ENCODE measurements at regions not wholly inside any gene's neighbourhood (a gene's known extent, or its start where the extent isn't known, plus 50 kb on each side); places are given as distances from the start of the nearest gene placed in this dataset.

DNA sequence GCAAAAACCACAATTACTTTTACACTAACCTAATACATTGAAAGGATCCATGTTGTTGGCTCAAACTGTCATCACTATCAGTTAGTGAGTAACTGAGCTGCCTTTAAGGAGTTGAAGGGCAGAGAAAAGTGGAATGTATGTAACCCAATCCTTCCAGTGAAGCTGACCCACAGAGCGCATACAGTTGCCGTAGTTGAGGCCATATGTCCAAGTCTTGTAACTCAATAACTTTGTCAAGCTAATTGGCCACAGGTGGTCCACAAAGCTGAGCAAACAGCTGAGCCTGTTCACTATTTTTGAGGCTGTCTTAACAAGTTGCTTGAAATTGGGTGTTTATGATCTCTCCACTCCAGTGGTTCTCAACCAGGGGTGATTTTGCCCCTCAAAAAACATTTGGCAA, 169.0 kb upstream of the SLC24A5 start:
- no peak for DNase-seq
- peaks cover 0 to 7% (median 0%) of the 10 kb centered on the region in 3 donors for H3K9me3 Mint-ChIP-seq
- POLR2A ChIA-PET = no interaction called here
- peaks cover 2 to 4% of the 10 kb centered on the region in 2 donors for H3K27me3 Mint-ChIP-seq
- H3K36me3 Mint-ChIP-seq = no peaks in the 10 kb centered on the region
- no peak overlapping the region for H3K27ac Mint-ChIP-seq
- Histone ChIP-seq H3K4me3 (ENCODE audit: control insufficient read depth in 1 of 2, extremely low read depth in 1 of 2, low read length in 1 of 2) (no peak overlapping the region), H3K27me3 (replicated peaks in 1 of 2; ENCODE audit: control insufficient read depth in 2 of 2, extremely low read depth in 1 of 2, insufficient read depth in 2 of 2, low read length in 1 of 2) (no peaks in the 10 kb centered on the region), H3K36me3 (ENCODE audit: control insufficient read depth in 2 of 2, extremely low read depth in 1 of 2, insufficient read depth in 1 of 2, low read length in 1 of 2) (no peaks in the 10 kb centered on the region), H3K9me3 (no peaks in the 10 kb centered on the region), H3K4me1 (ENCODE audit: control insufficient read depth in 1 of 2, extremely low read depth in 1 of 2, insufficient read depth in 2 of 2, low read length in 2 of 2) (no peaks in the 10 kb centered on the region), H3K27ac (ENCODE audit: low read length) (no peak overlapping the region)
- H3K4me1 Mint-ChIP-seq = no peaks in the 10 kb centered on the region
- CTCF ChIA-PET = no interaction called here
- no peak for ATAC-seq (replicated peaks in 1 of 4)
- WGBS (ENCODE audit: insufficient coverage) = 100% methylated on average over 2 of the region's 2 CpGs
- no peak overlapping the region for H3K4me3 Mint-ChIP-seq

DNA sequence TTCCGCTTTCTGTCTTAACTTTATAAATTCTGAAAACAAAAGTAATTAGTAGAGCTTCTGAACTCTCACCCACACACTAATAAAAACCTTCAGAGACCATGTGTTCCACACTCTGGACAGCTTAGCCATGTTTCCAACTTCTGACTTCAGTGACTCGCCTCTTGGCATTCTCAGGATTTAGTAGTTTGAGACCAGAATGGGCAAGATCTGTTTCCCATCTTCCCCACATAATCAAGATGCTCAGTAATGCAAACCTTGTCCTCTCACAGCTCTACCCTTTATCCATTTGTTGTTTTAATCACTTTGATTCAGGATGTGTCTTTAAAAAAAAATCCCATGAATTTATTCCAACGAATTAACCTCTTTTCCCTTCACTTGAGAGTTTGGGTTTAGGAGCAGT, 166.6 kb upstream of the SLC24A5 start:
- no CpG with 5 or more reads among the region's 3 CpGs for WGBS (ENCODE audit: insufficient coverage)
- H3K9me3 ChIP-seq = no peaks in the 10 kb centered on the region
- Mint-ChIP-seq H3K36me3 (no peaks in the 10 kb centered on the region), H3K27me3 (peaks cover 0 to 4% of the 10 kb centered on the region in 2 donors), H3K4me3 (no peak overlapping the region), H3K27ac (no peak overlapping the region), H3K4me1 (no peaks in the 10 kb centered on the region), H3K9me3 (peaks cover 0 to 5% (median 0%) of the 10 kb centered on the region in 3 donors)
- ChIA-PET CTCF (no interaction called here), POLR2A (no interaction called here)
- DNase-seq (no peak), ATAC-seq (replicated peaks in 1 of 4) (no peak)
- H3K4me3 ChIP-seq (ENCODE audit: control insufficient read depth in 1 of 2, extremely low read depth in 1 of 2, low read length in 1 of 2) = no peak overlapping the region
- no peaks in the 10 kb centered on the region for H3K4me1 ChIP-seq (ENCODE audit: control insufficient read depth in 1 of 2, extremely low read depth in 1 of 2, insufficient read depth in 2 of 2, low read length in 2 of 2)
- H3K27me3 ChIP-seq (replicated peaks in 1 of 2; ENCODE audit: control insufficient read depth in 2 of 2, extremely low read depth in 1 of 2, insufficient read depth in 2 of 2, low read length in 1 of 2) = no peaks in the 10 kb centered on the region
- H3K36me3 ChIP-seq (ENCODE audit: control insufficient read depth in 2 of 2, extremely low read depth in 1 of 2, insufficient read depth in 1 of 2, low read length in 1 of 2) = no peaks in the 10 kb centered on the region
- no peak overlapping the region for H3K27ac ChIP-seq (ENCODE audit: low read length)

GRCh38 chr15:47955021-47955420, 165.8 kb upstream of the SLC24A5 start:
- H3K36me3 ChIP-seq (ENCODE audit: control insufficient read depth in 2 of 2, extremely low read depth in 1 of 2, insufficient read depth in 1 of 2, low read length in 1 of 2) = no peaks in the 10 kb centered on the region
- H3K27ac ChIP-seq (ENCODE audit: low read length) = no peak overlapping the region
- ATAC-seq (replicated peaks in 1 of 4) (no peak), DNase-seq (no peak)
- CTCF ChIA-PET = no interaction called here
- H3K36me3 Mint-ChIP-seq = no peaks in the 10 kb centered on the region
- peaks cover 0 to 10% (median 0%) of the 10 kb centered on the region in 3 donors for H3K9me3 Mint-ChIP-seq
- POLR2A ChIA-PET = no interaction called here
- H3K27ac Mint-ChIP-seq = no peak overlapping the region
- H3K4me1 Mint-ChIP-seq = no peaks in the 10 kb centered on the region
- H3K27me3 ChIP-seq (replicated peaks in 1 of 2; ENCODE audit: control insufficient read depth in 2 of 2, extremely low read depth in 1 of 2, insufficient read depth in 2 of 2, low read length in 1 of 2) = no peaks in the 10 kb centered on the region
- no peaks in the 10 kb centered on the region for H3K4me1 ChIP-seq (ENCODE audit: control insufficient read depth in 1 of 2, extremely low read depth in 1 of 2, insufficient read depth in 2 of 2, low read length in 2 of 2)
- H3K4me3 Mint-ChIP-seq = no peak overlapping the region
- no peak overlapping the region for H3K4me3 ChIP-seq (ENCODE audit: control insufficient read depth in 1 of 2, extremely low read depth in 1 of 2, low read length in 1 of 2)
- H3K9me3 ChIP-seq = no peaks in the 10 kb centered on the region
- WGBS (ENCODE audit: insufficient coverage) = no CpG with 5 or more reads among the region's 4 CpGs
- H3K27me3 Mint-ChIP-seq = peaks cover 0 to 4% of the 10 kb centered on the region in 2 donors

DNA sequence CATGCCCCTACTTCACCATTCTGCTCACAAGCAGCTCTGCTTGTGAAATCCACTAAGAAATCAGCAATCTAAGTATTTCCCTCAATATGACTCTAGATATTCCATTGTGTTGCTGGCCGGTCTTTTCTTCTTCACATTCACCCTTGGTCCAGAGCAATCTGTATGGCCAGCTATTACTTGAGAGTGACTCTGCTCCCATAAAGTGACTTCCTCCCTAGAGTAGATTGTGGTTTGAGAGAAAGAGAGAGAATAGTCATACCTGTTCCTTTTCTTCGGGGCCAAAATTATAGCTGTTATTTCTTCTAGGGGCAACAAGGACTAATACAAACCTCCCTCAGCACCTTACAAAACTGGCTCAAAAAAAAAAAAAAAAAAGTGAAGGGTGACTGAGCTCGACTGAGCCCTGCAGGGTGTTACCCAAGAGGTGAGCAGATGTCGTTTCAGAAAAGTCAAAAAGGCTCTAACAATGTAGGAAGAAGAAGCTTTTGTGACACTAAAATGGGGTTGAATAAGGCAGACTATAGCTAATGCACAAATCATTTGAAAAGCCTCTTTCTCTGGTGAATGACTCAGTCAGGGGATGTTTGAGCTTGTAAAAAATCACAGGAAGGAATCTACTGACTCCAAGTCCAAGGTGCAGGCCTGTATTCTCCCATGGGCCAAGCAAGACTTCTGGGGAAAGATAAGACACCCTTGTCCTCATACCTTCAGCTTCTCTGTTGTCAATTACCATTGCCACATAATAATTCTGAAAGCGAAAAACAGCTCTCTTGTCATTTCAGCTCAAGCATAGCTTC, 161.0 kb upstream of the SLC24A5 start:
- H3K27me3 ChIP-seq (replicated peaks in 1 of 2; ENCODE audit: control insufficient read depth in 2 of 2, extremely low read depth in 1 of 2, insufficient read depth in 2 of 2, low read length in 1 of 2) = peaks cover 0 to 2% of the 10 kb centered on the region in 2 experiments
- Mint-ChIP-seq H3K27ac (no peak overlapping the region), H3K9me3 (peaks cover 0 to 14% (median 0%) of the 10 kb centered on the region in 3 donors), H3K27me3 (peaks cover 3 to 9% of the 10 kb centered on the region in 2 donors), H3K4me1 (peaks cover 0 to 4% (median 0%) of the 10 kb centered on the region in 3 donors), H3K4me3 (no peak overlapping the region), H3K36me3 (no peaks in the 10 kb centered on the region)
- CTCF ChIA-PET = interaction anchor here in 1 of 2 donors (0.6 kb wide), 1 partner anchor 11 kb away, joined by 5 read pairs; no protein-coding TSS in a partner anchor
- peaks cover 0 to 4% of the 10 kb centered on the region in 2 experiments for H3K4me1 ChIP-seq (ENCODE audit: control insufficient read depth in 1 of 2, extremely low read depth in 1 of 2, insufficient read depth in 2 of 2, low read length in 2 of 2)
- H3K36me3 ChIP-seq (ENCODE audit: control insufficient read depth in 2 of 2, extremely low read depth in 1 of 2, insufficient read depth in 1 of 2, low read length in 1 of 2) = no peaks in the 10 kb centered on the region
- no peak overlapping the region for H3K4me3 ChIP-seq (ENCODE audit: control insufficient read depth in 1 of 2, extremely low read depth in 1 of 2, low read length in 1 of 2)
- DNase-seq (no peak), ATAC-seq (replicated peaks in 1 of 4) (no peak)
- no peak overlapping the region for H3K27ac ChIP-seq (ENCODE audit: low read length)
- WGBS (ENCODE audit: insufficient coverage) = 86% methylated on average over 1 of the region's 5 CpGs
- no peaks in the 10 kb centered on the region for H3K9me3 ChIP-seq
- POLR2A ChIA-PET = interaction anchor here in 1 of 2 donors (0.7 kb wide), 1 partner anchor 429 kb away, joined by 3 read pairs; no protein-coding TSS in a partner anchor

- ChIA-PET POLR2A (no interaction called here), CTCF (no interaction called here)
- H3K36me3 ChIP-seq (ENCODE audit: control insufficient read depth in 2 of 2, extremely low read depth in 1 of 2, insufficient read depth in 1 of 2, low read length in 1 of 2) = no peaks in the 10 kb centered on the region
- H3K27me3 ChIP-seq (replicated peaks in 1 of 2; ENCODE audit: control insufficient read depth in 2 of 2, extremely low read depth in 1 of 2, insufficient read depth in 2 of 2, low read length in 1 of 2) = peaks cover 0 to 2% of the 10 kb centered on the region in 2 experiments
- no peak overlapping the region for H3K4me3 ChIP-seq (ENCODE audit: control insufficient read depth in 1 of 2, extremely low read depth in 1 of 2, low read length in 1 of 2)
- Mint-ChIP-seq H3K36me3 (no peaks in the 10 kb centered on the region), H3K27ac (no peak overlapping the region), H3K4me3 (no peak overlapping the region), H3K9me3 (peaks cover 0 to 10% (median 0%) of the 10 kb centered on the region in 3 donors), H3K4me1 (peaks cover 0 to 4% (median 0%) of the 10 kb centered on the region in 3 donors), H3K27me3 (peaks cover 5% of the 10 kb centered on the region in 2 donors)
- peaks cover 0 to 4% of the 10 kb centered on the region in 2 experiments for H3K4me1 ChIP-seq (ENCODE audit: control insufficient read depth in 1 of 2, extremely low read depth in 1 of 2, insufficient read depth in 2 of 2, low read length in 2 of 2)
- no peaks in the 10 kb centered on the region for H3K9me3 ChIP-seq
- DNase-seq (peak in 1 of 35 experiments; percentile 2), ATAC-seq (replicated peaks in 1 of 4) (no peak)
- no peak overlapping the region for H3K27ac ChIP-seq (ENCODE audit: low read length)
- 39% methylated on average over 5 of the region's 9 CpGs for WGBS (ENCODE audit: insufficient coverage)
Observed at GRCh38 chr15:47961401-47962090, 159.2 kb upstream of the SLC24A5 start.

DNA sequence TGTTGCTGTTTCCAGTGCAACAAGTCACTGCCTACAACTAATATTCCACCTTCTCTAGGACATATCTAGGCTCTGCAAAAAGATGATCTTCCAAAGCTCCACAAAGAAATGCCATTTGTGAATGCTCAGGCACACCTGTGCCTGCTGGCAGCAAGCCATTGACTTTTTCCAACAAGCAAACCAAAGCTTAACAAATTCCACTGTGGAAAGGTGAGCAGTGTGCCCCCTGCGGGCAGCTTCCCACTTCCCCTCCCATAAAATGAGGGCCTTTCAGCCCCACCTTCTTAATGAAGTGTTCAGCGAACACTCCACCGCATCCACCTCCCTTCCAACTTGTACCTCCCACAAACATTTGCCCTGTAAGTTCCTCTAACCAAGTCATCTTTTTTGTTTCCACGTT, 157.5 kb upstream of the SLC24A5 start:
- POLR2A ChIA-PET = no interaction called here
- H3K27me3 ChIP-seq (replicated peaks in 1 of 2; ENCODE audit: control insufficient read depth in 2 of 2, extremely low read depth in 1 of 2, insufficient read depth in 2 of 2, low read length in 1 of 2) = peaks cover 0 to 2% of the 10 kb centered on the region in 2 experiments
- CTCF ChIA-PET = no interaction called here
- Mint-ChIP-seq H3K4me1 (peaks cover 0 to 4% (median 0%) of the 10 kb centered on the region in 3 donors), H3K9me3 (peaks cover 0 to 10% (median 0%) of the 10 kb centered on the region in 3 donors), H3K36me3 (no peaks in the 10 kb centered on the region), H3K4me3 (no peak overlapping the region), H3K27ac (no peak overlapping the region), H3K27me3 (peaks cover 5% of the 10 kb centered on the region in 2 donors)
- H3K36me3 ChIP-seq (ENCODE audit: control insufficient read depth in 2 of 2, extremely low read depth in 1 of 2, insufficient read depth in 1 of 2, low read length in 1 of 2) = no peaks in the 10 kb centered on the region
- H3K9me3 ChIP-seq = no peaks in the 10 kb centered on the region
- no peak for ATAC-seq (replicated peaks in 1 of 4)
- WGBS (ENCODE audit: insufficient coverage) = 100% methylated on average over 2 of the region's 4 CpGs
- H3K27ac ChIP-seq (ENCODE audit: low read length) = no peak overlapping the region
- no peak for DNase-seq
- peaks cover 0 to 4% of the 10 kb centered on the region in 2 experiments for H3K4me1 ChIP-seq (ENCODE audit: control insufficient read depth in 1 of 2, extremely low read depth in 1 of 2, insufficient read depth in 2 of 2, low read length in 2 of 2)
- no peak overlapping the region for H3K4me3 ChIP-seq (ENCODE audit: control insufficient read depth in 1 of 2, extremely low read depth in 1 of 2, low read length in 1 of 2)

All from T-cell (primary cell).